ENCODE measurements at regions not wholly inside any gene's neighbourhood (a gene's known extent, or its start where the extent isn't known, plus 50 kb on each side); places are given as distances from the start of the nearest gene placed in this dataset.

DNA sequence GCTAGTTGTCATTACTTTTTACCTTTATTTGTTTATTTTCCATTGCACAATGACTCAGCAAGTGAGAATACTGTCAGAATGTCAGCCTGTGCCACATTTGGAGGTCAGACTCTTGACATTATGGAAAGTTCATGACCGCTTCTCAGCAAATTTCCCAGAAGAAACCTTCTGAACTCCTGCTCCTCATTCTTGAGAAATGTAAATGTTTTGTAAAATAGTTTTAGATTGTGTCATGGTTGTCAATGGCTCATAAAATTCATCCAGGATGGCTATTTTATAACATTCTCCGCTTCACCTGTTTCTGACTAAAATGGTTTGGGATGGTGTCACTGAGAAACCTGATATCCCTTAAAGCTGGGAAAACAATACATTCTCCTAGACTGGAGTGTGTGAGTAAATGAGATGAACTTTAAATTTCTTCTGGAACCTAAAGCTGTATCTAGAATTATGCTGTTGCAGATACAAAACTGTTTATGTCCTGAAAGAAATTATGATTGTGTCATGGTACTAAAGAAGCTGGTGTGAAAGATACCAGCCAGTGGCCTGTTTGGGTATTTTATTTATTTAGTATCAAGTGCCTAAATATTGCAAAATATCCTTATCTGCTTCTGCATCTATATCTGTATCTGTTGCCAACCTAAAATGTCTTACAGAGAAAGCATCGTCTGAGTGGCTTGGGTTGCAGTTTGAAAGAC lies 671.7 kb downstream of the GATA3 start:
- POLR2A ChIA-PET (ENCODE audit: low non-redundant PET) = no interaction called here
- TF ChIP-seq, protein P1, sequence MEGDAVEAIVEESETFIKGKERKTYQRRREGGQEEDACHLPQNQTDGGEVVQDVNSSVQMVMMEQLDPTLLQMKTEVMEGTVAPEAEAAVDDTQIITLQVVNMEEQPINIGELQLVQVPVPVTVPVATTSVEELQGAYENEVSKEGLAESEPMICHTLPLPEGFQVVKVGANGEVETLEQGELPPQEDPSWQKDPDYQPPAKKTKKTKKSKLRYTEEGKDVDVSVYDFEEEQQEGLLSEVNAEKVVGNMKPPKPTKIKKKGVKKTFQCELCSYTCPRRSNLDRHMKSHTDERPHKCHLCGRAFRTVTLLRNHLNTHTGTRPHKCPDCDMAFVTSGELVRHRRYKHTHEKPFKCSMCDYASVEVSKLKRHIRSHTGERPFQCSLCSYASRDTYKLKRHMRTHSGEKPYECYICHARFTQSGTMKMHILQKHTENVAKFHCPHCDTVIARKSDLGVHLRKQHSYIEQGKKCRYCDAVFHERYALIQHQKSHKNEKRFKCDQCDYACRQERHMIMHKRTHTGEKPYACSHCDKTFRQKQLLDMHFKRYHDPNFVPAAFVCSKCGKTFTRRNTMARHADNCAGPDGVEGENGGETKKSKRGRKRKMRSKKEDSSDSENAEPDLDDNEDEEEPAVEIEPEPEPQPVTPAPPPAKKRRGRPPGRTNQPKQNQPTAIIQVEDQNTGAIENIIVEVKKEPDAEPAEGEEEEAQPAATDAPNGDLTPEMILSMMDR (conservative IDR thresholded peaks at IDR 0.05; ENCODE audit: low read depth) = no peak
- no peak overlapping the region for H3K27ac ChIP-seq
- DNase-seq (ENCODE audit: low spot score) = no peak
- CTCF ChIA-PET = no interaction called here

DNA sequence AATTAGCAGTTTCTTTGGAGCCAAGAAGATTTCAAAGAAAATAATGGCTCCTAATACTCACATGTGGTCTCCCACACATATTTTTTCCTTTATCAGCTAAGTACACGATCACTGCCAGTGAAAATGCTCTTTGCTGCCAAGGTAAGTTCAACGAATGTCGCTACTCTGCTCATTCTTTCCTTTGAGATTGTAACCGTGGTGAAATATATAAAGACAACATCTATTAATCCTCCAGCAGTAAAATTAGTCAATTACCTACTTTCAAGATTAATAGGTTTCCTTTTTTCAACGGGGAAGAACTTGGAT lies 672.2 kb downstream of the GATA3 start:
- no peak for DNase-seq (ENCODE audit: low spot score)
- TF ChIP-seq, protein P1 (conservative IDR thresholded peaks at IDR 0.05; ENCODE audit: low read depth) = no peak
- CTCF ChIA-PET = no interaction called here
- POLR2A ChIA-PET (ENCODE audit: low non-redundant PET) = no interaction called here
- H3K27ac ChIP-seq = no peak overlapping the region

DNA sequence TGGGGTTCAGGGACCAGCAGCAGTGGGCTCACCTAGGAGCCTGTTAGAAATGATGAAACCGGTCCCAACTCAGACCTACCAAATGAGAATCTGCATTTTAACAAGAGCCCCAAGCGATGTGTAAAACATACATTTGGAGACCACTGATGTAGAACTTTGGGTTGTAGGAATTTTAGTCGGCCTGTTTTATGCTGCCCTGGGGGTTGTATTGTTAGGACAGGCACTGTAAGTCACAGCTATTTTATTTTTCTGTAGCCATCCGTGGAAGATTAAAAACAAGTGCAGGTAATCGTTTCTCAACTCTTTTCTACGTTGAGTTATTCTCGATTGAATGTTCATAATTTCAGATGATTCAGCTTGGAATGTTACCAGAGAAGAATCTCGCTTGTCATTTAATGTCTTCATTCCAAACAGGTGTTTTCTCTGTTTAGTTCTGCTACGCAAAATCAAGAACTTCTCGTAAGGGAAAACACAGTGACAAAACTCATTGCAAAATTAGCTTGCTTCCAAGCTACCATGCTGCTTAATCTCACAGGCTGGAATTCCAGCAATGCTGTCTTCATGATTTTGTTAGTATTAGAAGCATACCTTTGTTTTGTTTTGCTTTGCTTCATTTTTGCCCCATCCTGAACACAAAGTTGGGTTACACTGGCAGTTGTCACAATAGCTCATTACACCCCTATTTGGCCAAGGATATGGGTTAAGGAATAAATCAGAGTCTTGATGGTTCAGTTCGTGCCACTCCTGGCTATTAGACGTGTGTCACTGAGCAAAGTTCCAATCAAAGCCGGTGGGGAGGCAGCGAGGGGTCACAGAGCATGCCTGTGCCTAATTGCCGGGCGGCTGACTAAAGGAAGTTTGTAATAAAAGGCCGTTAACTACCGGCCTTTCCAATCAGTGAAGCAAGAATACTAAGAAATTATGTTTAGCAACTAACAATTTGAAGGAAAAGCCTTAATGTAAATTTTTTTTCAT lies 676.9 kb downstream of the GATA3 start:
- POLR2A ChIA-PET (ENCODE audit: low non-redundant PET) = no interaction called here

DNA sequence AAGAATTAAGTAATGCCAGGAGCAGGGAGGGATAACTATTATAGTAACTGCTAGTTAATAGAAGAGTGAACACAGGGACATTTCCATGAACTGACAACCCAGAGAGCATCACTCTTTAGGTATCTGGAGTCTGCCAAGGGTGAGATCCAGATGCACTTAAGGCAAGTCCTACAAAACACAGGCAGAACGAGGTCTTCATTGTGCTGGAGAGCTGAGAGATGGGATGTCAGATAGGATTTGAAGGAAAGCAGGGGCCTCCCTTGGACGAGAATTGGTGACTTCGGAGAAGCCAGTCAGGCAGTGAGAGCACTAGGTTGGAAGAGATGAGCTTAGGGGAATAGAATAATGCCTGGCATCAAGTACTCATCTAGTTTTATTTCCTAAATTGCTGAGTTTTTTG lies 684.5 kb downstream of the GATA3 start:
- POLR2A ChIA-PET (ENCODE audit: low non-redundant PET) = no interaction called here
- no peak for DNase-seq (ENCODE audit: low spot score)
- CTCF ChIA-PET = interaction anchor here (1.1 kb wide), 1 partner anchor 63 kb away, joined by 4 read pairs; no protein-coding TSS in a partner anchor
- TF ChIP-seq, protein P1 (conservative IDR thresholded peaks at IDR 0.05; ENCODE audit: low read depth) = no peak
- no peak overlapping the region for H3K27ac ChIP-seq

More for the DNA sequence above, 676.9 kb downstream of the GATA3 start:
- TF ChIP-seq, protein P1 (conservative IDR thresholded peaks at IDR 0.05; ENCODE audit: low read depth) = no peak
- no peak overlapping the region for H3K27ac ChIP-seq
- DNase-seq (ENCODE audit: low spot score) = no peak
- CTCF ChIA-PET = interaction anchor here (0.7 kb wide), 1 partner anchor 218 kb away, joined by 3 read pairs; no protein-coding TSS in a partner anchor

DNA sequence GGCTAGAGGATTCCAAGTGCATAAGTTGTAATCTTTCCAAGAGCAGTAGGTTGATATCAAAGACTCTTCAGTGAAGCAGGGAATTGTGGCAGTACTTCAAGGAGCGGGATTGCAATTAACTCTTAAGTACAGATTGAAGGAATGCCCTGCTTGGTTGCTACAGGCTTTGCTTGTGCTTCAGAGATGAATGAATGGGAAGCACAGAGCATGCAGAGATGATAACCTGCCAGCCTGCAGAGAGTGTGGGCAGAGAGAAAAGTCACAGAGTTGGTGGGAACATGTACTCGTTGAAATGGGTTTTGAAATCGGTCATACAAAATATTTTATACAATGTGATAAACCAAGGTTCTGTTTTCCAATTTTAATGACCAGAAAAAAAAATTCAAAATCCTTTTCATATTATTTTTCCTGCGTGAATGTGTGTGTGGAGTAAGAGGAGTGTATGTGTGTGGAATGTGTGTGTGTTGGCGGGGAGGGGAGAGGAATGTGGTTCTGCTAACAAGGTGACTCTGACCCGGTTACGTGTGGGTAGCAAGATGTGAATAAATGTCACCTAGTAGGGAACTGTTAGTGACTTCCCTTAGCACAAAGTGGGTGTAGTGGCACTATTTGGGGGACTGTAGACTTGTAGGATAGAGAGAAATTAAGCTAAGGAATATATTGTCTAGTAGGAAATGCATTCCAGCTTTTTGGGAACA lies 697.8 kb downstream of the GATA3 start:
- ChIA-PET CTCF (no interaction called here), POLR2A (ENCODE audit: low non-redundant PET) (no interaction called here)
- H3K27ac ChIP-seq = no peak overlapping the region
- TF ChIP-seq, protein P1 (conservative IDR thresholded peaks at IDR 0.05; ENCODE audit: low read depth) = no peak
- DNase-seq (ENCODE audit: low spot score) = no peak

DNA sequence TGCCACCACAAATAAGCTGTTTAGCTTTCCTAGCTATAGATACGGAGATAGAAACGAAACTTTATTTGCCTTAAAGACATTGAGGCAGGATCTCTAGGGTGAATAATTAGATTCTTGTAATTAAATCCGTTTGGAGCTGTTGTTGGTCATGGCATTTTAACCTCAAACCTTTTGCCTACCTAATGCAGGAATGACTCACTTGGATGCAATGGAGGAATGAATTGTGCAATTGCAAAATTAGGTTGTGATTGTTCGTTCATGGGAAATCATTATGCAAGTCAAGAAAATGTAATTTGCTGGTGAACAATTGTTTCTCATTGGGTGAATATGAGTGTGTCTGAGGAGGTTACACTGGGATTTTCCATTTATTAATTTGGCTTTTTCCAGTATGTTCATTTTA lies 703.5 kb downstream of the GATA3 start:
- CTCF ChIA-PET = interaction anchor here (0.6 to 0.7 kb wide), 2 partner anchors 397 to 820 kb away, joined by 3 read pairs; no protein-coding TSS in a partner anchor
- TF ChIP-seq, protein P1 (conservative IDR thresholded peaks at IDR 0.05; ENCODE audit: low read depth) = no peak
- H3K27ac ChIP-seq = no peak overlapping the region
- POLR2A ChIA-PET (ENCODE audit: low non-redundant PET) = no interaction called here
- peak; percentile 73 for DNase-seq (ENCODE audit: low spot score)

Data from RWPE1 (cell line).